NCI-H748 treated with DMSO at 0.1 percent for 48 hours (cell line): ENCODE measurements at regions not wholly inside any gene's neighbourhood (a gene's known extent, or its start where the extent isn't known, plus 50 kb on each side); places are given as distances from the start of the nearest gene placed in this dataset.
"Not testable (repeated sequence)": the region's sequence is repeated elsewhere in the genome, so short reads cannot be mapped to it uniquely, and the experiment has no call there.

Experiments
- DNase-seq: peaks from one replicate; lab custom pipeline; 2025; lab: John Stamatoyannopoulos, UW

- no peak for DNase-seq
Measured at GRCh38 chr7:91355695-91356435, 91.6 kb downstream of the FZD1 start.

- no peak for DNase-seq
Measured at GRCh38 chr7:91356915-91357314, 92.7 kb downstream of the FZD1 start.

DNA sequence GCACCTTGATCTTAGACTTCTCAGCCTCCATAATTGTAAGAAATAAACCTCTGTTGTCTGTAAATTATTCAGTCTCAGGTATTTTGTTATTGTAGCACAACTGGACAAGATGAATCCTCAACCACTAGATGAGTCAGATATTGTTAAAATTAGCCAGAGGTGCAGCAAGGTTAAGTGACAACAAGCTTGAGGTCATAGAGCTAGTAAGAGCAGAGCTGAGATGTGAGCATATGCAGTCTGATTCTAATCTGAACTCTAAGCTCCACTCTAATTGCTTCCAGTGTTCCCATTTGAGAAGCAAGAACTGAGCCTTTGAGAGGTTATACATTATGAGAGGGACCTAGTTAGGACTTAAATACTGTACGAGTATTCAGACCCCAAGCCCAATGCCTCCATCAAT lies 93.1 kb downstream of the FZD1 start:
- DNase-seq: no peak

DNA sequence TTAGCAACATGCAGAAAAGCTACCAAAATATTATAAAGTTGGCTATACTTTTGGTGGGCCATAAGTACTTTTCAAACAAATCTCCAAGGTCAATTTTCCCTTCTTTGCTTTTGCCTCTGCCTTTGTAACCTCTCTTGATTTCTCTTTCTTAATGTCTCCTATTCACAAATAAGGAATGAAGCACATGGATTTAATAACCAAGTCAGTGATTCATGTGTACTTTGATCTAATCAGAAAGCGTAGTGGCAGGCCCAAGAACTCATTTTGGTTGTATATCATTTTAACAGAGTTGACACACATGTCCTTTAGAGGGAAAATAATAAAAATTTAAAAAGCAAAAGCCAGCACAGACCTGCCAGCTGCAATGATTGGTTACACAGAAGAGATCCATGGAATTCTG lies 93.7 kb downstream of the FZD1 start:
- no peak for DNase-seq

DNA sequence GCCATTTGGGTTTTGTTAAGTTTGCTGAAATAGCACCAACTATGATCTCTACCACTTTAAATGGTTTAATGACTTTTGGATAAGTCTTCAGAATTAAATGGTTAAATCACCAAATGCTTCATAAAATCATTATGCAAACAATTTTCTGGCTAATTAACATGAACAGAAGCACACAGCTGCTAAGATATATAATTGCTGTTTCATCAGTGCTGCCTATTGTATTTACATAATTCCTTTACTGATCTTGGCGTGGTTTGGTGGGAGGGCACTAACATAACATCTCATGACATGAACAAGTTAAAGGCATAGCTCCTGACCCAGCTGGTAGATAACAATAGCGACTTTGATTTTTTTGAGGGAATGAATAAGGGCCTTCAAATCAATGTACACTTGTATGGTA lies 94.1 kb downstream of the FZD1 start:
- DNase-seq: no peak

- not testable (repeated sequence) for DNase-seq
Measured at GRCh38 chr7:91365097-91365496, 100.9 kb downstream of the FZD1 start.

DNA sequence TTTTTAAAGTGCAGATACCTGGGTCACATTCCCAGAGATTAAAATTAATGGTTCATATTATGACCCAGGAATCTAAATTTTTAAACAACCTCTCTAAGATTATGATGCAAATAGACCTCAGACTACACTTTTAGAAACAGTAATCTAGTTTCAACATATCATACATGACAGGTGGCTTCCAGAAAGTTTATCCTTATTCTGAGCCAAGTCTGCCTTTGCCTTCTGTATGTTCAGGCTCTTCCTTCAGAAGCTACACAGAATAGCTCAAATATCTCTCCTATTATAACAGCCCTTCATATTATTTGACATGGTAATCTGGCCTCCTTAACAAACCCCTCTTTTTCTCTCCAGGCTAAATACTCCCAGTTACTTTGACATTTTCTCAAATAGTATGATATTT lies 101.9 kb downstream of the FZD1 start:
- no peak for DNase-seq

DNA sequence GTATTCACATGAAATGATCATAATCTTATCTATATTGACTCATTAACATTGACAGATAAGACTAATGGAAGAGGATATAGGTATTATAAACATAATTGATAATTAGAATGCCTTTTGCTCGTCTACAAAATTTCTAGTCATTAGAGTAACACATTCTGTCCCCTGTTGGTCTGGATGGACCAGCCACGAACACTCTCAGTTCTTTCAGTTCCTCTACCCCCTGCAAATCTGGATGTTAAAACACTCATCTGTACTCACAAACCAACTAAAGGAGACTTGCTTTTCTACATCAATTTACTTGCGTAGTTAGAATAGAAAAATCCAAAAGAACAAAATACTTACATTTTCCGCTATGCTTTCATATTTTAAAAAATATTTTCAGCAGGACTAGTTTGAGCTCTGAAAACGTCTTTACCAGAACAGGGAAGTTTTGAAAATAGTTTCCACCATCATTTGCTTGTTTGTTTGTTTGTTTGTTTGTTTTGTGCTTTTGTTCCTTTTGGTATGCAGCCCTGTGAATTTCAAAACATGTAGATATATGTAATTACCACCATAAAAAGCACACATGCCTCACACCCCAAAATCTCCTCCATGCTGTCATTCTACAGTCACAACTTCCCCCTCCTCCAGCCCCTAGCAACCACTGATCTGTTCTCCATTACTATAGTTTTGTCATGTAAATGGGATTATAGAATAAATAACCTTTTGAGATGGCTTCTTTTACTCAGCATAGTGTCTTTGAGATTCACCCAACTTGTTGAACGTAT lies 103.8 kb downstream of the FZD1 start:
- DNase-seq: no peak

DNA sequence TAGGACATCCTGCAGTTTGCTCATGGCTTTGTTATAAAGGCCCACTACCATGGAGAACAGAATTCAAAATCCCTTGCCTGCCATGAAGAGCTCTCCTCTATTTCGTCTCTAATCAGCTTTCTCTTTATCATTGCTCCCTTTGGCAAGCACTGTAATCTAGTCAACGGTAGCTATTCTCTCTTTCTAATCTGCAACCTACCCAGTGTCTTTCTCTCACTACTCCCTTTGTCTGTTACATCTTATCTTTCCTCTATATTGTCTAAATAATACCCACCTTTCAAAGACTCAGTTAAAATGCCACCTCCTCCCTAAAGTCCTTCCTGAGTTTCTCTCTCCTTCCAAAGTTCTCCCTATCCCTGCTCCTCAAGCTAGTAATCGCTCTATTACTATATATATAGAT lies 108.1 kb downstream of the FZD1 start:
- DNase-seq: no peak

DNA sequence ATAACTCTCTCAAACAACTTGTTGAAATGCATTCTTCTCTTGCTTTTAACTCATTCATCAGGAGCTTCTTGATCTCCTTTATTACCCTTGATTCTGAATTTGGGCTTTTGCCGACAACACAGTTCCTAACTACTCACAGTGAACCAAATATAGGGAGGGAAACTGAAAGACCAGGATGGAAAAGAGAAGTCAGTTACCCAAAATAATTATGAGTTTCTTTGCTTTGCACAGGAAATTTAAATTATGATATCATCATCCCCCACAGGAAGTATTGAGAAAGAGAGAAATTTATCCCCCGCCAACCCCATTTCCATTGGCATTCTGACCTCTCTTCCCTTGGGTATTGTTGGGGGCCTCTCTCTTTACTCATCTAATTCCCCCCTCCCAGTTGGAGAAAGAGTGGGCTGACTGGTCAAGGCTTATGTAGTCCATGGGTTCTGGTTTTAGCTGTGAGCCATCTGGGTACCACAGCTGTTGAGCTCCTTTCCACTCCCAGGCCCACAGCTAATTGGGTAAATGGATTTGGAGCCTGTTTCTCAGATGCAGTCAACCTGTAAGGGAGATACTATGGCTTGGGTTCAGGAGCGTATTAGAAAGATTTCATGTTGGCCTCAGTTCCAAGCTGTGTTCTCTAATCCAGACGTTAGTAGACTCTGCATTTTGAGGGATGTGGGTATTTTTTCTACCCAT lies 109.0 kb downstream of the FZD1 start:
- no peak for DNase-seq

DNA sequence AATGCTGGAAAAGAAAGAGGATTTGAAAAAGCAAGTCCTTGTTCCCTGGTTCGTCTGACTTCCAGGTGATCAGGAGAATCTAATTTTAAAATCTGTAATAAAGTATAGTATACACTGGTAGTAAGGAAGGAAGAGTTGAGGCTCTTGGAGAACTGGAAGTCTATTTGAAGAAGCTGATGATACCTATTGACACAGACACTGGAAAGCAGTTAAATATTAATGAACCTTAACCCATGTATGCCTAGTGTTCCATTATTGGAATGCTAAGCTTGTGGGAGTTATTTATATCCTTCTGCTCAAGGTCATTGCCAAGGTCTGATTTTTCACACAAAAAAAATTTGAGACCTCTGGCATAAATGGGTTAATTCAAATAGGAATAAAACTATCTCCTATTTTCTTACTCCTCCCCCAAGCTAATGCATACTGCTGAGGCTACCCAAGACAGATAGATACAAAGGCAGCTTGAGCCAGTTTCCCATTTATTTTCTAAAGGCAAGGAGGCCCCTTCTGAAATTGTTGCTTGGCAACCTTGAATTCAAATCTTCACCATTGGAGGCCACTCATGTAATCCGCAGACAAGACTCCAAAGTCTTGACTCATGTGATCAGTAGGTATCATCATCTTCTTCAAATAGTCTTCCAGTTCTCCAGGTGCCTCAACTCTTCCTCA lies 110.2 kb downstream of the FZD1 start:
- DNase-seq: no peak

DNA sequence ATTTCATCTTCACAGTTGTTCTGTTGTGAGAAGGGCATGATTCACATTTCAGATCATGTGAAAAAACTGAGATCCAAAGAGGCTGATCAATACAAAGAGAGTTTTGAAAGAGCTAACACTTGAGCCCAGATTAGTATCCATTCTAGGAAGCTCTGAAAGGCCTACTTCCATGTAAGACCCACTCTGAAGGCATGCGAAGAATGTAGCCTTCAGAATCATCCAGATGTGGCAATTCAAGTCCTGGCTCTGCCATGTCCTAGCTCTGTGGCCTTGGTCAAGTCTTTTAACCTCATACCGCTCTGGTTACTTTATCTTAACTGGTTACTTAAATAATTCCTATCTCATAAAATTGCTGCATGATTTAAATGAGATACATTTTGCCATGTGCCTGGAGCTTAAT lies 111.1 kb downstream of the FZD1 start:
- no peak for DNase-seq

DNA sequence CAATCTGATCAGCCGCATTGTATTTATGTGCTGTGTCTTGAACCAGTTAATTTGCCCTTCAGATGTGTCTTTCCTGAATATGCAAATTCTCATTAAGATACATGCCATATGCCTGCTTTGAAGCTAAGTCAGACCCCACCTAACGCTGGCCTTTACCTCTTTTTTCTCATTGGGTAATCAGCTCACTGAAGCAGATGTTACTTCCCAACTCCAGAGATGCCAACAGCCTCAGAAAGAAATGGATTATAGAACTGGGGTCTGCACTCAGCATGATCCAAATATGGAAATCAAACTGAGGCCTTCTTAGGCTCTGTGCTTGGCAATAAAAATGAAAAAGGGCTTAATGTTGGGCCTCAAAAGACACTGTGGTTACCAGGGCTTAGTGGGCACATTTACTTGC lies 113.9 kb downstream of the FZD1 start:
- DNase-seq: peak; percentile 18

DNA sequence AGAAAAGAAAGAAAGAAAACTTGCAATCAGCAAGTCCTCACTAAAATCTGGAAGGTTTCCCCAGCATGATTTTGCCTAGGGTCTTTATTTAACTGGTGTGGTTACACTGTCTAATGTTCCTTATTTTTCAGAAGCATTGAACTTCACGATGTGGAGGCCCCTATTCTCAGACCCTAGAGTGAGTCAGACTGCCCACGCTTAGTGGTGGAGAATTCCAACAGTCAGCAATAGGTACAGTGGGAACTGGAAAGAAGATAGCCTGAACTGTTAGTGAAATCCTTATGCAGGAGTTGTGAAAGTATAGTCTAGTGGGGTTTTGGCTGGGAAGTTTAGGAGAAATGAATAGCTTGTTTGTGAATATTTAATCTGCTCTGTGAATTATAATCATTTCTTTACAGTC lies 115.0 kb downstream of the FZD1 start:
- DNase-seq: no peak

- DNase-seq: no peak
Measured at GRCh38 chr7:91379991-91380390, 115.8 kb downstream of the FZD1 start.

DNA sequence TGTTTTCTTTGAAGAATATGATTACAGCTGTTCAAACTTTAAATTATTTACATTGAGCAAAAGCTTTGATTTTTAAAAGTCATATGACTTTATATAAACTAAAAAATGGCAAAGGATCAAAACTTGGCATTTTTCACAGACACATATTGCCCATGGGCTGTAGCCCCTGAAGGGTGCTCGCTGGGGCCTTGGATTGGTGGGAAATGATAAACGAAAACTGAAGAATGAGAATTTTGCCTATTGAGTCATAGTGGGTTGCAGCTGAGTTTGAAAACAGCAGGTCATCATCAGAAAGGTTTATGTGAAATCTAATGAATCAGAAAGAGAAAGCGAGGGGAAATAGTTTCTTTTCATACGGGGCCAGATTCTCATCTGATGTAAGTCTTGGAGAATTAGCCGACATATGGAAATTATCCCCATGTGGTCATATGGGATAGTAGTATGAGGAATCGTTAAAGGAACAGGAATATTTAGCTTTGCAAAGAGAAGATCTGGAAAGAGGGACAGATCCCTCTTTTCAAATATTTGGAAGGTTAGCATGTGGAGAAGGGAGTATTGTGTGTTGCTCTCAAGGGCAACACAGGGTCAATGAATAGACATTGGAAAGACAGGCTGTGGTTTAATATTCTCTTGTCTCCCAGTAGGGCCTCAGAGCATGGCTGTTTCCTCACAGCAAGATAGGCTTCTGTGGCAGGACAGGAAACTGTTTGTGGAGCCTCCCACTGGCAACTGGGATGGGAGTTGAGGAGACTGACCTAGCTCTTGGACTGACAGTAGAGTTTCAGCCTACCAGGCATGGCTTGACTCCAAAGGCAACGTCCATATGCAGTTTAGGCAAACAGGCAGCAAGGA lies 119.0 kb downstream of the FZD1 start:
- no peak for DNase-seq

DNA sequence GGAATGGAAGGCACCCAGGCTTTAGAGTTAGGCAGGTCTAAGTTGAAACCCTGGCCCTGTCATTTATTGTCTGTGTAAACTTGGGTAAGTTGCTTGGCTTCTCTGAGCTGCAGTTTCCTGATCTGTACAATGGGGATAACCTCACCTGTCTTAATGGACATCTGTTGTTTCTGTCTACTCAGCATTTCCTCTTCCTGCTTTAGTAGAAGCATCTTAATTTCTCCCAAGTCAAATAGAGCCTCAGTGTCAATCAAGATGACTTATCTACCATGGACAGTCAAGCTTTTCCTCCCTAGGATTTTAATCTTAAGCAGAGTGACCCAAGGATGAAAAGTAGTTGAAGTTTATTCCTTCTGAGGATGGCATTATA lies 119.7 kb downstream of the FZD1 start:
- no peak for DNase-seq

- not testable (repeated sequence) for DNase-seq
Measured at GRCh38 chr7:91394757-91395156, 130.5 kb downstream of the FZD1 start.

DNA sequence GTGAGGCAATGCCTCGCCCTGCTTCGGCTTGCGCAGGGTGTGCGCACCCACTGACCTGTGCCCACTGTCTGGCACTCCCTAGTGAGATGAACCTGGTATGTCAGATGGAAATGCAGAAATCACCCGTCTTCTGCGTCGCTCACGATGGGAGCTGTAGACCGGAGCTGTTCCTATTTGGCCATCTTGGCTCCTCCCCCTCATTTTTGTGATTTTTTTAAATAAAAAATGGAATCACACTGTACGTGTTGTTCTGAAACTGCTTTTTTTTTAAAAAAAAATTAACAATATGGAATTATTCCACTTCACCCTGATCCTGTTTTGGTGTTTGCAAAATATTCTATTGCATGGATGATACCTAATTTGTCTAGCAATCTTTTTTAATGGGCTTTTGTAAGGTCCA lies 131.1 kb downstream of the FZD1 start:
- not testable (repeated sequence) for DNase-seq

GRCh38 chr7:91397096-91397495 lies 132.9 kb downstream of the FZD1 start:
- DNase-seq: no peak

DNA sequence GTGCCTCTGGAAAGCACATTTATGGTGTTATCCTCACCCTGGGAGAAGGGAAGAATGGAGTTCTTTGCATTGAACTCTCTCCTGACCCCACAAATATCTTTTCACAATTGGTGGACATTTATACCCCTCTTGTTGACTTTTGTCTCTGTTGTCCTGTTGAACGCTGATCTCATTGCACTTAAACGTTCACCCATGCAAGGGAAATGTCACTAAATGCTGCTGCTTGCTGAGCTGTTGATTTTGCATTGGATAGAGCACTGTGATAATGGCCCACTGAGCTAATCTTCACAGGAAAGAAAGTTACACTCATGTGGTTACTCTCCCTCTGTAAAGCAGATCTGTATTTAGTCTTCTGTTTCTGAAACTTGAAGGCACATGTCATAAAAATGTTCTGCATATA lies 133.4 kb downstream of the FZD1 start:
- peak; percentile 58 for DNase-seq

DNA sequence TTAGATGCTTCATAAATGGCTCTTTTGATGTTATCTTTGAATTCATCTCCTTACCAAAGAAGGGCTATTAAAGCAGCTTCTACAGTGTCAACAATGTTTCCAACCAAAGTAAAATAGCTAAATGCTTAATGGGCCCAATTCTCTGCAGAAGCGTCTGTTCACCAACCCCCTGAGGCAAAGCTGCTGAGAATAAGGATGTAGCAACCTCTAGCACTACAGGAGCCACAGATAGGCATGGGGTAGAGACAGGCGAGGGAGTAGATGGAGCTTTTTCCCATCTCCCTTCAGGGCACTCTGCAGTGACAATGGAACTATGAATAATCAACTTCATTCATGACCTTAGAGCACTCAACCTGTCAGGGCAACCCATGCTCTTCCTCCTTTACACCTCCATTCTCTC lies 134.1 kb downstream of the FZD1 start:
- peak; percentile 13 for DNase-seq
